Common myeloid progenitor, CD34-positive (primary cell): ENCODE measurements at regions not wholly inside any gene's neighbourhood (a gene's known extent, or its start where the extent isn't known, plus 50 kb on each side); places are given as distances from the start of the nearest gene placed in this dataset.

Experiments used
- CTCF ChIA-PET: fragments of 350-600 bp; sonication (Branson Sonifier 250); formaldehyde crosslinking; loops from one replicate; lab custom pipeline; 2021; ENCODE audit warnings: antibody characterized with exemption; lab: Charles Lee
- POLR2A ChIA-PET: fragments of 350-600 bp; sonication (Branson Sonifier 250); formaldehyde crosslinking; loops from one replicate; lab custom pipeline; 2021; ENCODE audit warnings: antibody characterized with exemption; lab: Charles Lee
- DNase-seq, 3 donors: peaks; one replicate each; pipeline versions ENCODE4 v3.0.0 to v3.0.0-alpha.2; 2013
- H3K27ac ChIP-seq, 2 experiments: 1 replicate in 1 of 2; 2 replicates in 1 of 2; pipeline ENCODE4 v1.7.0; 2013; ENCODE audit warnings: inconsistent platforms in 2 of 2, low read length in 2 of 2, mild to moderate bottlenecking in 2 of 2, low read depth in 1 of 2, moderate library complexity in 1 of 2; ENCODE audit not compliant: severe bottlenecking in 2 of 2, insufficient read depth in 1 of 2, poor library complexity in 1 of 2
- H3K27me3 ChIP-seq, 5 experiments: replicated peaks in 2 of 5; 1 replicate in 3 of 5; 2 replicates in 2 of 5; pipeline versions ENCODE4 v1.6.1 to v1.7.0; 2013; ENCODE audit warnings: low read length in 4 of 5, mild to moderate bottlenecking in 2 of 5, moderate library complexity in 2 of 5, inconsistent platforms in 1 of 5; ENCODE audit not compliant: insufficient read depth in 5 of 5, control insufficient read depth in 4 of 5
- H3K36me3 ChIP-seq, 4 experiments: 1 replicate in 2 of 4; 2 replicates in 2 of 4; pipeline versions ENCODE4 v1.6.1 to v1.7.0; 2013; ENCODE audit warnings: low read length in 3 of 4, control low read depth in 1 of 4, mild to moderate bottlenecking in 1 of 4; ENCODE audit not compliant: control insufficient read depth in 4 of 4, insufficient read depth in 4 of 4
- H3K4me1 ChIP-seq, 4 experiments: 1 replicate in 3 of 4; 2 replicates in 1 of 4; pipeline versions ENCODE4 v1.6.1 to v1.7.1; 2013; ENCODE audit warnings: low read length in 3 of 4, mild to moderate bottlenecking in 3 of 4, control low read depth in 1 of 4, inconsistent platforms in 1 of 4, moderate library complexity in 1 of 4; ENCODE audit not compliant: control insufficient read depth in 4 of 4, insufficient read depth in 4 of 4; ENCODE audit errors: control extremely low read depth in 1 of 4
- H3K4me3 ChIP-seq, 7 experiments: 1 replicate in 4 of 7; 2 replicates in 3 of 7; pipeline versions ENCODE4 v1.5.1 to v1.7.0; 2013; ENCODE audit warnings: mild to moderate bottlenecking in 7 of 7, low read length in 6 of 7, moderate library complexity in 6 of 7, inconsistent platforms in 2 of 7, low read depth in 2 of 7, control low read depth in 1 of 7; ENCODE audit not compliant: insufficient read depth in 4 of 7, control insufficient read depth in 1 of 7; ENCODE audit errors: extremely low read depth in 1 of 7
- H3K9me3 ChIP-seq, 5 experiments: 1 replicate in 4 of 5; 2 replicates in 1 of 5; pipeline versions ENCODE4 v1.6.1 to v1.7.1; 2013; ENCODE audit warnings: low read length in 4 of 5, mild to moderate bottlenecking in 2 of 5, inconsistent platforms in 1 of 5, low read depth in 1 of 5, moderate library complexity in 1 of 5; ENCODE audit not compliant: control insufficient read depth in 4 of 5, insufficient read depth in 2 of 5; ENCODE audit errors: control extremely low read depth in 1 of 5
- WGBS: methylation state at CpG from one replicate; pipeline ENCODE4 v1.1.5; 2013; ENCODE audit not compliant: insufficient coverage; 5-methylcytosine and 5-hydroxymethylcytosine counted together

DNA sequence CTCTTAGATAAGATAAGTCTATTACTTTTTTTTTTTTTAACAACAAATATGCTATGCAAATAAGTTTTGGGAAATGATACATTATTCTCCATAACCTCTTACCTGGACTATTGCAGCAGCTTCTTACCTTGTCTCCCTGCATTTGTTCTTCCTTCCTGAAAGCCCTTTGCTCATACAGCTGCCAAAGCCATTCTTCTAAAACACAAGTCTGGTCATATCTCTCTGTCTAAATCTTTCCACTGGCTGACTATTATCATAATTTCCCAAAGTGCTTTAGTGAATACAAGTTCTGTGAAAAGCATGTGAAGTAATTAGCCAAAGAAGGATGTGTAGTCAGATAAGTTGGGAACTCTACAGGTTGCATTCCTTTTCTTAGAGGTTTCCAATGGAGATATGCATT is 115.4 kb upstream of the CNTLN start:
- Histone ChIP-seq H3K27me3 (no peaks in the 10 kb centered on the region), H3K4me1 (no peaks in the 10 kb centered on the region), H3K27ac (no peak overlapping the region), H3K4me3 (no peak overlapping the region), H3K36me3 (no peaks in the 10 kb centered on the region), H3K9me3 (peaks cover 0 to 7% (median 3%) of the 10 kb centered on the region in 5 experiments)
- POLR2A ChIA-PET = no interaction called here
- CTCF ChIA-PET = no interaction called here
- DNase-seq = no peak

DNA sequence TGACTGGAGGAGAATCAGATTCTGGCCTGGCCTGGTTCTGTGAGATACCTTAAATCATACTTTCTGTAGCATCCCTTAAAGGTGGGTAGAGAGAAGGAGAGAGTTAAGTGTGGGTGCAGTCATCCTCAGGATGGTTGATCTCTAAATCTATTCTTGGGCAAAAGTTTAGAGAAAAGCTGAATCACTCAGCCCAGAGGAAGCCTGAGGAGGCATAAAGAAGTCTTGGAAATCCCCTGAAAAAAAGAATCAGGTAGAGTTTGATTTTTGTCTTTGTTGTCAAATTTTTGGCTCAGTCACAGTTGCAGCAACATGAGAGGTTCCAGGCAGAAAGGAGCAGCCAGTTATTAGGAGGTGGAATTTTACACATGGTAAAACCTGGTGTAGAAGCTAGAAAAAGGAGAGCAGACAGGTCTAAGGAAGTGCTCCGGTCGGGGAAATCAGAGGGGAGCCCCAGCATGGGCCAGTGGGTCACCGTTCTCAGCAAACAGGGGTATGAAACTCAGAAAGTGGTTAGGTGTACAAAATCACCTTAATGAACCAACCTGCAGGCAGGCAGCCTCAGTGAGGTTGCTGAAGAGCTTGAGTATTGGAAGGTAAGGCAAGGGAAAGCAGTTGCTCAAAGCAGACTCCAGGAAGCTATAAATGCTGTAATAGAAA is 116.2 kb upstream of the CNTLN start:
- Histone ChIP-seq H3K4me1 (no peaks in the 10 kb centered on the region), H3K4me3 (no peak overlapping the region), H3K27ac (no peak overlapping the region), H3K9me3 (no peaks in the 10 kb centered on the region), H3K36me3 (no peaks in the 10 kb centered on the region), H3K27me3 (no peaks in the 10 kb centered on the region)
- ChIA-PET CTCF (no interaction called here), POLR2A (no interaction called here)
- DNase-seq = peak in 1 of 3 donors; percentile 7
- no CpG with 5 or more reads among the region's 3 CpGs for WGBS

DNA sequence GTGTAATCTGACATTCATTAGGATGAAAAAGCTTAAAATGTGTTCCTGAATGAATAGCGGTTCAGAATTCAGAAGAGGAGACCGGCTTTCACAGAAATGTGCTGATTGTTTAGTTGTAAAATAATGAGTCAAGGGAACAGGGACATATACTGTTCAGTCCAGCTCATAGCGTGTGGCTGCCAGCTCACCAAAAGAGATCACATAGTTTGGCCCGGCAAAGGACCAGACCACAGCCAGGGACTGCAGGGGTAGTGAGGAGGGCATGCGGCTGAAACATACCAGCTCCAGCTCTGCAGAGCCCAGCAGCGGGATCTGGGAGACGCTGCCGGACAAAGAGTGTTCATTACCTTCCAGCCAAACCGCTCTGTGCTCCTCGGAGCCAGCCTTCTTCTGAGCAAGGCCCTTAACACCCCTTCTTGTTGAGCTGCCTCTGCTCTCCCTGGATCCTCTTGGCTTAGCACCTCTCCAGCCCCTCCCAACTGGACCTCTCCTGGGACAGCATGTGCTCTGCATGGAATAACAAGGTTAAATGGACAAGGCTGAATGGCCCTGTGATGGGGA is 116.8 kb upstream of the CNTLN start:
- Histone ChIP-seq H3K27me3 (no peaks in the 10 kb centered on the region), H3K36me3 (no peaks in the 10 kb centered on the region), H3K4me3 (no peak overlapping the region), H3K9me3 (no peaks in the 10 kb centered on the region), H3K4me1 (no peaks in the 10 kb centered on the region), H3K27ac (no peak overlapping the region)
- DNase-seq = no peak
- POLR2A ChIA-PET = no interaction called here
- 99% methylated on average over 10 of the region's 10 CpGs for whole genome bisulfite sequencing
- CTCF ChIA-PET = no interaction called here

DNA sequence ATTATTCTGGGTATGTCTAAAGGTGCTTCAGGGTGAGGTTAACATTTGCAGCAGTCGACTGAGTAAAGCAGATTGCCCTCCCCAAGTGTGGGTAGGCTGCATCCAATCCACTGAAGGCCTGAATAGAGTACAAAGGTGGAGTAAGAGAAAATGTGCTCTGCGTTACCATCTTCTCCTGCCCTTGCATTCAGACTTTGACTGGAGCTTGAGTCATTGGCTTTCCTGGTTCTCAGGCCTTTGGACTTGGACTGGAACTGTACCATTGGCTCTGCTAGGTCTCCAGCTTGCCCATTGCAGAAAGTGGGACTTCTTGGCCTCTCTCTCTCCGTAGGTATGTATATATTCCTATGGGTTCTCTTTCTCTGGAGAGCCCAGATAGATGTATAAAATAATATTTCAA is 120.9 kb upstream of the CNTLN start:
- Histone ChIP-seq H3K27ac (no peak overlapping the region), H3K27me3 (no peaks in the 10 kb centered on the region), H3K9me3 (no peaks in the 10 kb centered on the region), H3K4me3 (no peak overlapping the region), H3K36me3 (no peaks in the 10 kb centered on the region), H3K4me1 (no peaks in the 10 kb centered on the region)
- ChIA-PET POLR2A (no interaction called here), CTCF (interaction anchor here (0.7 kb wide), 1 partner anchor 22 kb away, joined by 4 read pairs; no protein-coding TSS in a partner anchor)
- DNase-seq = no peak
- WGBS = 100% methylated on average over 2 of the region's 3 CpGs

DNA sequence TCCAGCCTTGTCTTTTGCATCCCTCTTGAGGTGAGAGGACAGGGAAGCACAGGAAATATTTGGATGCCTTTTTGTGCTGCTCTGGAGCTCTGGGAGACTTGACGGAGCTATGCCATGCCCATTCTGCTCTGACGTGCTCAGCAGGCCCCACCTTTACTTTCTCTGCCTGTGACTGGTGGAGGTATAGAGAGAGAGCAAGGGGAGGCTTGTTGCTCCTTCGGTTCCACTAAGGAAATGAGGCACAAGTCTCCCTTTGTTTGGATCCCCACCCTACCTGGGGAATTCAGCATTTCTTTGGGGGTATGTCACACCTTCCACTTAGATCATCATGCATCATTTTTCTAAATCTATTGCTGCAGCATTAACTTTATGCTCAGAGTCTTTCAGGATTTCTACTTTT is 121.8 kb upstream of the CNTLN start:
- no peak for DNase-seq

DNA sequence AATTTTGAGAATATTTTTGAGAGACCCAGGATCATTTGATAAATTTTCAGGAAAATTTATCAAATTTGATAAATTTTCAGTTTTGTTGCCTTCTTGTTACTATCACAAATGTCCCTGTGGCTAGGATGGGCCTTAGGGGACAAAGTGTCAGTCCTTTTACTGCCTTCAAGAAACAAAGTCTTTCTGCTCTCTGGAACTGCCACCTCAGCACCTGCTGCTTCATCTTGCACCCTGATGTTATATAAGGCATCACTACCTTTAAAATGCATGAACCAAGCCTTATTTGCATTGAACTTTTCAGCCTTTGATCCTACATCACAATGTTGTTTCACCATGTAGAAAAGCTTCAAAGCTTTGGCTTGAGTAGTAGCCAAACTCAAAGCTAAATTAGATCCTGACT is 123.0 kb upstream of the CNTLN start:
- CTCF ChIA-PET = no interaction called here
- Histone ChIP-seq H3K27me3 (no peaks in the 10 kb centered on the region), H3K27ac (no peak overlapping the region), H3K9me3 (no peaks in the 10 kb centered on the region), H3K4me3 (no peak overlapping the region), H3K36me3 (no peaks in the 10 kb centered on the region), H3K4me1 (no peaks in the 10 kb centered on the region)
- POLR2A ChIA-PET = no interaction called here
- DNase-seq = no peak

More for the DNA sequence above, 121.8 kb upstream of the CNTLN start:
- Histone ChIP-seq H3K27ac (no peak overlapping the region), H3K4me3 (no peak overlapping the region), H3K36me3 (no peaks in the 10 kb centered on the region), H3K4me1 (no peaks in the 10 kb centered on the region), H3K9me3 (no peaks in the 10 kb centered on the region), H3K27me3 (no peaks in the 10 kb centered on the region)
- POLR2A ChIA-PET = interaction anchor here (0.6 kb wide), 1 partner anchor 216 kb away, joined by 3 read pairs; no protein-coding TSS in a partner anchor
- WGBS = 90% methylated on average over 3 of the region's 3 CpGs
- CTCF ChIA-PET = no interaction called here

GRCh38 chr9:17009071-17009470 is 125.8 kb upstream of the CNTLN start:
- Histone ChIP-seq H3K27me3 (no peaks in the 10 kb centered on the region), H3K9me3 (no peaks in the 10 kb centered on the region), H3K27ac (no peak overlapping the region), H3K4me1 (no peaks in the 10 kb centered on the region), H3K4me3 (no peak overlapping the region), H3K36me3 (no peaks in the 10 kb centered on the region)
- no peak for DNase-seq
- ChIA-PET CTCF (no interaction called here), POLR2A (no interaction called here)
- WGBS = no CpG with 5 or more reads among the region's 2 CpGs
